ENCODE measurements at regions not wholly inside any gene's neighbourhood (a gene's known extent, or its start where the extent isn't known, plus 50 kb on each side); places are given as distances from the start of the nearest gene placed in this dataset.

GRCh38 chr3:55203006-55203405, 275.1 kb upstream of the LRTM1 start:
- DNase-seq = peak; percentile 12
- H3K27me3 ChIP-seq (ENCODE audit: control insufficient read depth, insufficient read depth, low read length) = no peaks in the 10 kb centered on the region

GRCh38 chr3:55202326-55202725, 274.5 kb upstream of the LRTM1 start:
- DNase-seq = no peak
- Histone ChIP-seq H3K36me3 (replicated peaks; ENCODE audit: control insufficient read depth, insufficient read depth, low read length) (no peaks in the 10 kb centered on the region), H3K27me3 (ENCODE audit: control insufficient read depth, insufficient read depth, low read length) (no peaks in the 10 kb centered on the region), H3K4me3 (ENCODE audit: insufficient read depth, low read depth, low read length) (no peak overlapping the region)

More at GRCh38 chr3:55203006-55203405, 275.1 kb upstream of the LRTM1 start:
- Histone ChIP-seq H3K36me3 (replicated peaks; ENCODE audit: control insufficient read depth, insufficient read depth, low read length) (no peaks in the 10 kb centered on the region), H3K4me3 (ENCODE audit: insufficient read depth, low read depth, low read length) (no peak overlapping the region)

- DNase-seq = no peak
- no peak overlapping the region for H3K4me3 ChIP-seq (ENCODE audit: insufficient read depth, low read depth, low read length)
- no peaks in the 10 kb centered on the region for H3K36me3 ChIP-seq (replicated peaks; ENCODE audit: control insufficient read depth, insufficient read depth, low read length)
- H3K27me3 ChIP-seq (ENCODE audit: control insufficient read depth, insufficient read depth, low read length) = no peaks in the 10 kb centered on the region
Observed at GRCh38 chr3:55201779-55202178, 273.9 kb upstream of the LRTM1 start.

- Histone ChIP-seq H3K27me3 (ENCODE audit: control insufficient read depth, insufficient read depth, low read length) (no peaks in the 10 kb centered on the region), H3K4me3 (ENCODE audit: insufficient read depth, low read depth, low read length) (no peak overlapping the region), H3K36me3 (replicated peaks; ENCODE audit: control insufficient read depth, insufficient read depth, low read length) (no peaks in the 10 kb centered on the region)
- DNase-seq = no peak
Observed at GRCh38 chr3:55200906-55201305, 273.0 kb upstream of the LRTM1 start.

- no peak for DNase-seq
- Histone ChIP-seq H3K4me3 (ENCODE audit: insufficient read depth, low read depth, low read length) (no peak overlapping the region), H3K27me3 (ENCODE audit: control insufficient read depth, insufficient read depth, low read length) (no peaks in the 10 kb centered on the region), H3K36me3 (replicated peaks; ENCODE audit: control insufficient read depth, insufficient read depth, low read length) (no peaks in the 10 kb centered on the region)
Observed at GRCh38 chr3:55198554-55198953, 270.7 kb upstream of the LRTM1 start.

- Histone ChIP-seq H3K36me3 (replicated peaks; ENCODE audit: control insufficient read depth, insufficient read depth, low read length) (no peaks in the 10 kb centered on the region), H3K27me3 (ENCODE audit: control insufficient read depth, insufficient read depth, low read length) (no peaks in the 10 kb centered on the region), H3K4me3 (ENCODE audit: insufficient read depth, low read depth, low read length) (no peak overlapping the region)
- DNase-seq = no peak
Observed at GRCh38 chr3:55197021-55197420, 269.2 kb upstream of the LRTM1 start.

- Histone ChIP-seq H3K36me3 (replicated peaks; ENCODE audit: control insufficient read depth, insufficient read depth, low read length) (no peaks in the 10 kb centered on the region), H3K4me3 (ENCODE audit: insufficient read depth, low read depth, low read length) (no peak overlapping the region), H3K27me3 (ENCODE audit: control insufficient read depth, insufficient read depth, low read length) (no peaks in the 10 kb centered on the region)
- no peak for DNase-seq
Observed at GRCh38 chr3:55196495-55196894, 268.6 kb upstream of the LRTM1 start.

GRCh38 chr3:55194376-55194775, 266.5 kb upstream of the LRTM1 start:
- H3K36me3 ChIP-seq (replicated peaks; ENCODE audit: control insufficient read depth, insufficient read depth, low read length) = no peaks in the 10 kb centered on the region
- H3K4me3 ChIP-seq (ENCODE audit: insufficient read depth, low read depth, low read length) = no peak overlapping the region
- H3K27me3 ChIP-seq (ENCODE audit: control insufficient read depth, insufficient read depth, low read length) = no peaks in the 10 kb centered on the region
- DNase-seq = no peak

GRCh38 chr3:55191911-55192775, 264.3 kb upstream of the LRTM1 start:
- DNase-seq = no peak
- Histone ChIP-seq H3K36me3 (replicated peaks; ENCODE audit: control insufficient read depth, insufficient read depth, low read length) (no peaks in the 10 kb centered on the region), H3K27me3 (ENCODE audit: control insufficient read depth, insufficient read depth, low read length) (no peaks in the 10 kb centered on the region), H3K4me3 (ENCODE audit: insufficient read depth, low read depth, low read length) (no peak overlapping the region)

- Histone ChIP-seq H3K27me3 (ENCODE audit: control insufficient read depth, insufficient read depth, low read length) (no peaks in the 10 kb centered on the region), H3K36me3 (replicated peaks; ENCODE audit: control insufficient read depth, insufficient read depth, low read length) (no peaks in the 10 kb centered on the region), H3K4me3 (ENCODE audit: insufficient read depth, low read depth, low read length) (no peak overlapping the region)
- no peak for DNase-seq
Observed at GRCh38 chr3:55190331-55190730, 262.5 kb upstream of the LRTM1 start.

- Histone ChIP-seq H3K4me3 (ENCODE audit: insufficient read depth, low read depth, low read length) (no peak overlapping the region), H3K36me3 (replicated peaks; ENCODE audit: control insufficient read depth, insufficient read depth, low read length) (no peaks in the 10 kb centered on the region), H3K27me3 (ENCODE audit: control insufficient read depth, insufficient read depth, low read length) (no peaks in the 10 kb centered on the region)
- no peak for DNase-seq
Observed at GRCh38 chr3:55189359-55189801, 261.5 kb upstream of the LRTM1 start.

- Histone ChIP-seq H3K27me3 (ENCODE audit: control insufficient read depth, insufficient read depth, low read length) (no peaks in the 10 kb centered on the region), H3K36me3 (replicated peaks; ENCODE audit: control insufficient read depth, insufficient read depth, low read length) (no peaks in the 10 kb centered on the region), H3K4me3 (ENCODE audit: insufficient read depth, low read depth, low read length) (no peak overlapping the region)
- DNase-seq = no peak
Observed at GRCh38 chr3:55185380-55185779, 257.5 kb upstream of the LRTM1 start.

GRCh38 chr3:55183201-55183600, 255.3 kb upstream of the LRTM1 start:
- no peak overlapping the region for H3K4me3 ChIP-seq (ENCODE audit: insufficient read depth, low read depth, low read length)
- no peaks in the 10 kb centered on the region for H3K36me3 ChIP-seq (replicated peaks; ENCODE audit: control insufficient read depth, insufficient read depth, low read length)
- no peak for DNase-seq
- H3K27me3 ChIP-seq (ENCODE audit: control insufficient read depth, insufficient read depth, low read length) = no peaks in the 10 kb centered on the region

GRCh38 chr3:55180936-55181535, 253.2 kb upstream of the LRTM1 start:
- peak; percentile 19 for DNase-seq
- Histone ChIP-seq H3K27me3 (ENCODE audit: control insufficient read depth, insufficient read depth, low read length) (no peaks in the 10 kb centered on the region), H3K4me3 (ENCODE audit: insufficient read depth, low read depth, low read length) (no peak overlapping the region), H3K36me3 (replicated peaks; ENCODE audit: control insufficient read depth, insufficient read depth, low read length) (no peaks in the 10 kb centered on the region)

- no peaks in the 10 kb centered on the region for H3K27me3 ChIP-seq (ENCODE audit: control insufficient read depth, insufficient read depth, low read length)
- no peak for DNase-seq
- H3K36me3 ChIP-seq (replicated peaks; ENCODE audit: control insufficient read depth, insufficient read depth, low read length) = no peaks in the 10 kb centered on the region
- H3K4me3 ChIP-seq (ENCODE audit: insufficient read depth, low read depth, low read length) = no peak overlapping the region
Observed at GRCh38 chr3:55180161-55180560, 252.3 kb upstream of the LRTM1 start.

Data from H7 (cell line).